CD14-positive monocyte (primary cell): ENCODE measurements at regions not wholly inside any gene's neighbourhood (a gene's known extent, or its start where the extent isn't known, plus 50 kb on each side); places are given as distances from the start of the nearest gene placed in this dataset.

Experiments used
- DNase-seq, 3 donors: peaks; one replicate each; pipeline ENCODE4 v3.0.0-alpha.2; 2011 to 2022
- H2AFZ ChIP-seq: 2 replicates; pipeline ENCODE4 v1.6.0; 2012; ENCODE audit warnings: mild to moderate bottlenecking, low read depth, low read length, inconsistent platforms; ENCODE audit not compliant: insufficient read depth, poor library complexity, severe bottlenecking
- H3K27ac ChIP-seq, 2 donors: 1 replicate in 1 of 2; 2 replicates in 1 of 2; pipeline ENCODE4 v1.5.1; 2012 to 2013; ENCODE audit warnings: low read length in 2 of 2, control low read depth in 1 of 2, inconsistent platforms in 1 of 2, low read depth in 1 of 2, mild to moderate bottlenecking in 1 of 2
- H3K27me3 ChIP-seq, 2 donors: one replicate each; pipeline versions ENCODE4 v1.6.0 to v1.6.1; 2011 to 2013; ENCODE audit warnings: low read length in 2 of 2; ENCODE audit not compliant: control insufficient read depth in 2 of 2, insufficient read depth in 2 of 2
- H3K36me3 ChIP-seq, 2 donors: replicated peaks in 1 of 2; 1 replicate in 1 of 2; 2 replicates in 1 of 2; pipeline versions ENCODE4 v1.5.1 to v1.6.1; 2012 to 2013; ENCODE audit warnings: low read length in 2 of 2, control low read depth in 1 of 2, inconsistent platforms in 1 of 2, mild to moderate bottlenecking in 1 of 2; ENCODE audit not compliant: insufficient read depth in 2 of 2, control insufficient read depth in 1 of 2
- H3K4me1 ChIP-seq, 2 donors: 1 replicate in 1 of 2; 2 replicates in 1 of 2; pipeline versions ENCODE4 v1.5.1 to v1.6.1; 2012 to 2013; ENCODE audit warnings: low read length in 2 of 2, control low read depth in 1 of 2, inconsistent platforms in 1 of 2, mild to moderate bottlenecking in 1 of 2, moderate library complexity in 1 of 2; ENCODE audit not compliant: insufficient read depth in 2 of 2, control insufficient read depth in 1 of 2
- H3K4me2 ChIP-seq: replicated peaks from 2 replicates; pipeline ENCODE3; 2012; ENCODE audit warnings: low read length, moderate library complexity, mild to moderate bottlenecking; ENCODE audit not compliant: poor library complexity, severe bottlenecking; ENCODE audit errors: extremely low read depth
- H3K4me3 ChIP-seq, 3 experiments: fragments of 200-600 bp in 1 of 3; sonication (generic) in 1 of 3; replicated peaks in 1 of 3; 1 replicate in 2 of 3; 2 replicates in 1 of 3; pipeline ENCODE4 v1.5.1; 2011 to 2013; ENCODE audit warnings: low read length in 3 of 3, mild to moderate bottlenecking in 3 of 3, control low read depth in 2 of 3, low read depth in 2 of 3, inconsistent platforms in 1 of 3, moderate library complexity in 1 of 3
- H3K79me2 ChIP-seq: 2 replicates; pipeline ENCODE4 v1.6.0; 2012; ENCODE audit warnings: mild to moderate bottlenecking, control low read depth, inconsistent platforms, low read length, moderate library complexity; ENCODE audit not compliant: insufficient read depth
- H3K9ac ChIP-seq: 2 replicates; pipeline ENCODE4 v1.6.0; 2017; ENCODE audit warnings: low read length, mild to moderate bottlenecking; ENCODE audit not compliant: insufficient read depth, poor library complexity, severe bottlenecking
- H3K9me3 ChIP-seq, 2 donors: replicated peaks in 1 of 2; 1 replicate in 1 of 2; 2 replicates in 1 of 2; pipeline versions ENCODE4 v1.5.1 to v1.6.1; 2012 to 2013; ENCODE audit warnings: low read length in 2 of 2, control low read depth in 1 of 2; ENCODE audit not compliant: control insufficient read depth in 1 of 2, insufficient read depth in 1 of 2
- H4K20me1 ChIP-seq: 2 replicates; pipeline ENCODE4 v1.6.0; 2012; ENCODE audit warnings: mild to moderate bottlenecking, low read length, control low read depth, moderate library complexity; ENCODE audit not compliant: insufficient read depth
- H3K27ac Mint-ChIP-seq, 7 donors: one replicate each; pipeline ENCODE4 v1.8.0; 2020; ENCODE audit warnings: mild to moderate bottlenecking in 7 of 7, mixed read lengths in 7 of 7, moderate library complexity in 6 of 7, inconsistent platforms in 2 of 7
- H3K27me3 Mint-ChIP-seq, 3 donors: one replicate each; pipeline ENCODE4 v1.8.0; 2021 to 2022; ENCODE audit warnings: low read depth in 3 of 3, mild to moderate bottlenecking in 3 of 3, mixed read lengths in 3 of 3, moderate library complexity in 3 of 3, inconsistent platforms in 1 of 3
- H3K36me3 Mint-ChIP-seq, 2 donors: one replicate each; pipeline ENCODE4 v1.8.0; 2020; ENCODE audit warnings: mixed read lengths in 2 of 2, inconsistent platforms in 1 of 2, mild to moderate bottlenecking in 1 of 2
- H3K4me1 Mint-ChIP-seq: one replicate; pipeline ENCODE4 v1.8.0; 2020; ENCODE audit warnings: mild to moderate bottlenecking, mixed read lengths
- H3K4me3 Mint-ChIP-seq, 2 donors: one replicate each; pipeline ENCODE4 v1.8.0; 2020; ENCODE audit warnings: mild to moderate bottlenecking in 2 of 2, mixed read lengths in 2 of 2, moderate library complexity in 1 of 2
- H3K9me3 Mint-ChIP-seq, 7 donors: one replicate each; pipeline ENCODE4 v1.8.0; 2020 to 2022; ENCODE audit warnings: mixed read lengths in 7 of 7, mild to moderate bottlenecking in 6 of 7, moderate library complexity in 6 of 7, inconsistent platforms in 2 of 7
- WGBS: methylation state at CpG from one replicate; pipeline ENCODE4 v1.1.5; 2013; ENCODE audit warnings: missing lambda C conversion rate; ENCODE audit not compliant: insufficient coverage; 5-methylcytosine and 5-hydroxymethylcytosine counted together
- intact Hi-C, 2 donors: fragments of 100-400 bp; cut with micrococcal nuclease; formaldehyde crosslinking; loops; one replicate each; pipeline versions ENCODE4 v1.15.0 to v1.15.1; 2023
- TF ChIP-seq, protein P1 (sequence below): fragments of 200-600 bp; IDR thresholded peaks from one replicate; pipeline ENCODE4 v1.8.0; 2022; ENCODE audit warnings: antibody characterized with exemption, mild to moderate bottlenecking

- Histone ChIP-seq H3K27ac (no peak overlapping the region), H3K36me3 (no peaks in the 10 kb centered on the region), H3K4me2 (no peak overlapping the region), H3K4me3 (no peak overlapping the region), H3K79me2 (no peaks in the 10 kb centered on the region), H2AFZ (no peak overlapping the region), H3K9ac (no peak overlapping the region), H3K27me3 (no peaks in the 10 kb centered on the region), H4K20me1 (no peaks in the 10 kb centered on the region), H3K4me1 (no peaks in the 10 kb centered on the region), H3K9me3 (no peaks in the 10 kb centered on the region)
- TF ChIP-seq, protein P1, sequence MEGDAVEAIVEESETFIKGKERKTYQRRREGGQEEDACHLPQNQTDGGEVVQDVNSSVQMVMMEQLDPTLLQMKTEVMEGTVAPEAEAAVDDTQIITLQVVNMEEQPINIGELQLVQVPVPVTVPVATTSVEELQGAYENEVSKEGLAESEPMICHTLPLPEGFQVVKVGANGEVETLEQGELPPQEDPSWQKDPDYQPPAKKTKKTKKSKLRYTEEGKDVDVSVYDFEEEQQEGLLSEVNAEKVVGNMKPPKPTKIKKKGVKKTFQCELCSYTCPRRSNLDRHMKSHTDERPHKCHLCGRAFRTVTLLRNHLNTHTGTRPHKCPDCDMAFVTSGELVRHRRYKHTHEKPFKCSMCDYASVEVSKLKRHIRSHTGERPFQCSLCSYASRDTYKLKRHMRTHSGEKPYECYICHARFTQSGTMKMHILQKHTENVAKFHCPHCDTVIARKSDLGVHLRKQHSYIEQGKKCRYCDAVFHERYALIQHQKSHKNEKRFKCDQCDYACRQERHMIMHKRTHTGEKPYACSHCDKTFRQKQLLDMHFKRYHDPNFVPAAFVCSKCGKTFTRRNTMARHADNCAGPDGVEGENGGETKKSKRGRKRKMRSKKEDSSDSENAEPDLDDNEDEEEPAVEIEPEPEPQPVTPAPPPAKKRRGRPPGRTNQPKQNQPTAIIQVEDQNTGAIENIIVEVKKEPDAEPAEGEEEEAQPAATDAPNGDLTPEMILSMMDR, result no peak
- H3K4me3 Mint-ChIP-seq, result no peak overlapping the region
- WGBS, result no CpG with 5 or more reads among the region's 2 CpGs
- H3K27ac Mint-ChIP-seq, result no peak overlapping the region
- no peaks in the 10 kb centered on the region for H3K4me1 Mint-ChIP-seq
- intact Hi-C loops, result no loop called here
- no peak for DNase-seq
- H3K9me3 Mint-ChIP-seq, result peaks cover 0 to 10% (median 4%) of the 10 kb centered on the region in 7 donors
- H3K36me3 Mint-ChIP-seq, result no peaks in the 10 kb centered on the region
- H3K27me3 Mint-ChIP-seq, result peaks cover 0 to 1% (median 0%) of the 10 kb centered on the region in 3 donors
Observed at GRCh38 chr3:157705258-157705657, 202.0 kb upstream of the VEPH1 start.

GRCh38 chr3:157700405-157700804, 197.2 kb upstream of the VEPH1 start:
- H2AFZ ChIP-seq, result no peak overlapping the region
- H3K4me3 Mint-ChIP-seq, result no peak overlapping the region
- intact Hi-C loops, result no loop called here
- H3K27me3 ChIP-seq, result no peaks in the 10 kb centered on the region
- DNase-seq, result no peak
- H3K9ac ChIP-seq, result no peak overlapping the region
- H3K79me2 ChIP-seq, result no peaks in the 10 kb centered on the region
- no peak overlapping the region for H3K4me3 ChIP-seq
- H3K9me3 ChIP-seq, result no peaks in the 10 kb centered on the region
- 43% methylated on average over 1 of the region's 3 CpGs for WGBS
- TF ChIP-seq, protein P1, result no peak
- H4K20me1 ChIP-seq, result no peaks in the 10 kb centered on the region
- H3K27ac Mint-ChIP-seq, result no peak overlapping the region
- peaks cover 0 to 6% (median 3%) of the 10 kb centered on the region in 7 donors for H3K9me3 Mint-ChIP-seq
- no peaks in the 10 kb centered on the region for H3K27me3 Mint-ChIP-seq
- no peak overlapping the region for H3K27ac ChIP-seq
- no peaks in the 10 kb centered on the region for H3K4me1 ChIP-seq
- H3K4me2 ChIP-seq, result no peak overlapping the region
- no peaks in the 10 kb centered on the region for H3K36me3 Mint-ChIP-seq
- no peaks in the 10 kb centered on the region for H3K4me1 Mint-ChIP-seq
- no peaks in the 10 kb centered on the region for H3K36me3 ChIP-seq
